HG03066 (cell line): ENCODE measurements at regions not wholly inside any gene's neighbourhood (a gene's known extent, or its start where the extent isn't known, plus 50 kb on each side); places are given as distances from the start of the nearest gene placed in this dataset.
"Not testable (repeated sequence)": the region's sequence is repeated elsewhere in the genome, so short reads cannot be mapped to it uniquely, and the experiment has no call there.

ENCODE experiments used
- ATAC-seq: cut with Tn5 transposase; IDR thresholded peaks from one replicate; pipeline ENCODE4 v1.9.1; 2021; ENCODE audit warnings: low read depth; ENCODE audit not compliant: unreplicated experiment

- ATAC-seq: no peak
Measured at GRCh38 chr16:85445064-85445778, 167.9 kb upstream of the GSE1 start.

GRCh38 chr16:85445779-85446222 lies 167.3 kb upstream of the GSE1 start:
- no peak for ATAC-seq

GRCh38 chr16:85446951-85447692 lies 166.0 kb upstream of the GSE1 start:
- no peak for ATAC-seq

- no peak for ATAC-seq
Measured at GRCh38 chr16:85447693-85448313, 165.3 kb upstream of the GSE1 start.

GRCh38 chr16:85448557-85449190 lies 164.4 kb upstream of the GSE1 start:
- ATAC-seq: no peak

GRCh38 chr16:85449191-85449884 lies 163.8 kb upstream of the GSE1 start:
- no peak for ATAC-seq

- ATAC-seq: no peak
Measured at GRCh38 chr16:85449885-85450245, 163.3 kb upstream of the GSE1 start.

GRCh38 chr16:85451142-85451541 lies 162.0 kb upstream of the GSE1 start:
- not testable (repeated sequence) for ATAC-seq

GRCh38 chr16:85451641-85452363 lies 161.3 kb upstream of the GSE1 start:
- no peak for ATAC-seq

- ATAC-seq: no peak
Measured at GRCh38 chr16:85452364-85453193, 160.5 kb upstream of the GSE1 start.

GRCh38 chr16:85453194-85453678 lies 159.9 kb upstream of the GSE1 start:
- ATAC-seq: no peak

- no peak for ATAC-seq
Measured at GRCh38 chr16:85453703-85454102, 159.4 kb upstream of the GSE1 start.

GRCh38 chr16:85454171-85454872 lies 158.8 kb upstream of the GSE1 start:
- no peak for ATAC-seq

GRCh38 chr16:85455534-85455933 lies 157.6 kb upstream of the GSE1 start:
- no peak for ATAC-seq

GRCh38 chr16:85457366-85457765 lies 155.8 kb upstream of the GSE1 start:
- no peak for ATAC-seq

- no peak for ATAC-seq
Measured at GRCh38 chr16:85458968-85459367, 154.2 kb upstream of the GSE1 start.

GRCh38 chr16:85459529-85460251 lies 153.4 kb upstream of the GSE1 start:
- no peak for ATAC-seq
